Stimulated activated CD8-positive, alpha-beta memory T cell treated with anti-CD3 and anti-CD28 coated beads, Interleukin-4, amount 100 ng/mL, for 24 hours (primary cell): ENCODE measurements at regions not wholly inside any gene's neighbourhood (a gene's known extent, or its start where the extent isn't known, plus 50 kb on each side); places are given as distances from the start of the nearest gene placed in this dataset.

Experiments
- DNase-seq: peaks from one replicate; pipeline ENCODE4 v3.0.0-alpha.2; 2020; ENCODE audit warnings: low read depth

DNA sequence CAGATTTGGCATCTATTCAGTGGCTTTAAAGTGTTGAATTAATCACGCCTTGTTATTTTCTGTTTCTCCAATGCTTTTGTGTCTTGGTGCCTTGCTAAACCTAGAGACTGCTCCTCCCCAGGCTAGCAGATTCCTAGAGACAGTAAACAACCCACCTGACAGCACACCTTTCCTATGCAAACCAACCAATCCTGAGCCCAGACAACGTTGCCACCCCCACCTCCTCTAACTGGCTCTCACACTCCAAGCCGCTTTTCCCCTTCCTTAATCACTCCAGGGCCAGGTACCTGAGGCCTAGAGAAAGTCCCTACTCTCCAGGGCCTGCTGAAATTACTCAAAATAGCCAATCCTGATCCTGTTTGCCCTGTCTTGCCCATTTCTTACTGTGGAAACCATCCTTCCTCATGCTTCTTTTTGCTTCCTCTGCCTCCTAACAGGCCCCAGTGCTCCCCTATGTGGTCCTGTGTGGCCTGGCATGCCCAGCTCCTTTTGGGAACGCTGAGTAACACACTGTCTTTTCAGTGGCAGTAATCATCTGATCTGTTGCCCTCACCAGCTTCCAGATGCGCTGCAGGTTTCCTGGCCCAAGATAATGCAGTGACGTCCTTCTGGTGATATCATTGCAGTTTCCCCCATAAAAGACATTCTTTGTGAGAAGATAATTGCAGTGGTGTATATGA lies 53.4 kb downstream of the GAS1 start:
- DNase-seq, result no peak

DNA sequence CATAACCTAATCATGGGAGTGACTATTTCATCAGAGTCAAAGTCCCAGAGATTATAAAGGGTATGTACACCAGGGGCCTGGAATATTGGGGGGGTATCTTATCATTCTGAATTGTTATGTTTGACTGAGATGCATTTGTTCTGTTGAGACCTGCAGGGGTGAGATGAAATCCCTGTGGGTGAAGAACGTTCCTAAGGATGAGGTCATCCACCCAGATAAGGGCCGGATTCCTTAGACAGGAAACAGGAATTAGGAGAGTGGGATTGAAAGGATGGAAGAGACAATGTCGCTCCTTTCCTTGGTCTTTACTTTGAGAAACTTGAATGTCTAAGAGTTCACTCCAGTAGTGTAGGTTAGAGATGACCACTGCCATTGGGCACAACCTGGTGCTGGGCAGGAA lies 54.7 kb downstream of the GAS1 start:
- no peak for DNase-seq

DNA sequence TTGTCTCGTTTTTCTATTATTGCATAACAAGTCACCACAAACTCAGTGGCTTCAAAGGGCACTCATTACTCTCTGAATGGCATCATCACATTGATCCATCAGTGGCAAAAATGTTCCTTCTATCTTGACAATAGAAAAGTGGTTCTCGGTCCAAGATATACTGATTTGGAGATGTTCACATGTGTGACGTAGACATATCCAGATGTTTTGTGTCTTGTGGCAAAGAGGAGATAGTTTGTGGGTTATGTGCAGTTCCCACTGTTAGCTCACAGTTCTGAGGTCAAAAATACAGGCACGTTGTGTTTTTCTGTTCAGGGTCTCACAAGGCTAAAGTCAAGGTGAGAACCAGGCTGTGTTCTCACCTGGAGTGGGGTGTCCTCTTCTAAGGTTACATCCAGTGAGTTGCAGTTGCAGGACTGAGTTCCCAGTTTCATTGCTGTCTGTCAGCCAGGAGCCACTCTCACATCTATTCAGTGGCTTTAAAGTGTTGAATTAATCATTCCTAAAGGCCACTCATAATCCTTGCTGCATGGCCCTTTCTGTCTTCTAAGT lies 55.3 kb downstream of the GAS1 start:
- no peak for DNase-seq

DNA sequence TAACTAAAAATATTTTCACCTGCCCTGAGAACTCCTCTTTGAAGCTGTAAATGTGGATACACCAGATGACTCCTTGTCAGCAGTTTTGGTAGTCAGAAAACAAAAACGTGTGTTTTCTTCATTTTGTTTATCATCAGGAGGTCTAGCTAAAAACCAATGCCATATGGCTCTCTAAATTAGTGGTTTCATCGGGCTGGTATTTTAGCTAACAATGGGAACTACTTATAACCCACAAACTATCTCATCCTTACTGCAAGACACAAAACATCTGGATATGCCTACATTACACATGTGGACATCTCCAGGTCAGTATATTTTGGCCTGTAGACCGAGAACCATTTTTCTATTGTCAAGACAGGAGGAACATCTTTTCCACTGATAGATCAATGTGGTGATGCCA lies 56.2 kb downstream of the GAS1 start:
- DNase-seq, result no peak

DNA sequence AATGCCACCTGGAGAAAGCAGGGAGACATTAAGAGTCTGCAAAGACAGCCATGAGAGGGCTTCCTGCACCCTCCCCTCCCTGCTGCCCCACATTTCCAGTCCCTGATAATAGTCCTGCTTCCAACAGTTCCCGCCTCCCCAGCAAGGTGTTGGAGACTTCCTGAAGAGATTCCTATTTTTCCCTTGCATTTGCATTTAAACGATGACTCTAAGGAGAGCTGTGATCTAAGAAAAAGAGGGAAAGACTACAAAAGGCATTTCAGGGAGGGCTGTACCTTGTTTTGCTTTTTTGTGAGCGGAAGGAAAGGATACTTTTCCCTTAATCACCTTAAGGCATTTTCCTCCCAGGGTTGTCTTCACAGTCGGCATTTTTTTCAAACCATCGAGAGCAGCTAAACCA lies 62.1 kb downstream of the GAS1 start:
- DNase-seq, result no peak

DNA sequence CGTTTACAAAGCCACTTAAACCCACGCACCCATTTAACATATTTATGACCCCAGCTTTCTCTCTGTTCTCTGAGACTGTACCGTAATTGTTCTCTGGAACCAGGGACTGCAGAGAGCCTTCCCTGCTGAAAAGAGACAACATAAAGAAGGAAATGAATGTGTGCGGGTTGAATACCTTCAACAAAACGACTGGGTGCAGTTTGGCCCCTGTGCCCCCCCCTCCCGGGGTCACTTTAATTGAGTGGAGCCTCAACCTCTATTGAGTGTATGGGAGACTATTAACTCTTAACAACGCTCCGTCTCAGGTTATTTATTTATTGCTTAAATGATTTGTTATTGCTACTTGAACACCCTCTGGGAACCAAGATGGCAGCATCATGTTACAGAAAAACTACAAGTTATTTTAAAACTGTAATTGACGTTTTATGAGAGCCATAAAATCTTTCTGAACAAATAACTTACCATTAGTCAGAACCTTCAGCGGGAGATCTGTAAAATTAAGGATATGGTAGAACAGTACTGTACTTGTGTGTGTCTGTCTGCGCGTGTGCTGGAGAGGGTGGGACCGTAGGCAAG lies 70.6 kb downstream of the GAS1 start:
- no peak for DNase-seq

DNA sequence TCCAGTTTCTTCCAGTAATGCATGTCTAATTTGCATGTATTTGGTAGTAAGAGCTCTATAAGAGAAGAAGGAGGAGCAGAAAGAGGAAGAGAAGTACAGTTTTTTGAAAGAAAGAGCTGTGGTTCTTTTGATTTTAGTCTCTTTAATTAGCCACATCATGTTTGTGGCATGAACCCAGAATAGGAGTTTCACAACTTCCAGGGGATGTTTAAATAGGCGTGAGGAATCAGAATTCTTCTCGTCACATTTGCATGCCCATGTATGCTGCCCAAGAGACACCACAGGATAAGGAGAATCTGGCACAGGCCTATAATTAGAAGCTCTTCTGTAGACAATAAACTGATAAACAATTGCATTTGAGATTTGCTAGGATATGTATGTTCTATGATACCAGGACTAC lies 78.7 kb downstream of the GAS1 start:
- DNase-seq, result no peak

DNA sequence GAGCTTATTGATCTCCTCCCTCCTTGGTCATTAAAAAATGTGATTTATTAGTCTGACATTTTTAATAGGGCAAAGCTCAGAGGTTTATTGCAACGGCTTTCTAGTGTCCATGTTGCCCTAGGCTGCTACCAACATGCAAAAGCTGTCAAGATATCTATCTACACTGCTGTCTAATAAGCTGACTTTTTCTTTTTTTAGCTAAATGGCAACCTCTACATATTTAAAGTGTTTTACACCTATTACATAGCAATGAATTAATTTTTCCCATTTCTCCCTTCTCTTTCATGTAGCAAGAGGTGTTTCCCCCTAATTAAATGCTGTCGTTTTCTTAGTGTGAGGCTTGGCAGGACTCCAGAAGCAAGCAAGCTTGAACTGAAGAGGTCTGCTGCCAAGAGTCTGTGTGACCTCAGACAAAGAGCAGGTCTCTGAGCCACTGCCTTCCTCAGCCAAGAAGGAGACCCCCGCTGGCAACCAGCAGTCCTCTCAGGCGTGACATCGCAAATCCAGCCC lies 79.4 kb downstream of the GAS1 start:
- no peak for DNase-seq

DNA sequence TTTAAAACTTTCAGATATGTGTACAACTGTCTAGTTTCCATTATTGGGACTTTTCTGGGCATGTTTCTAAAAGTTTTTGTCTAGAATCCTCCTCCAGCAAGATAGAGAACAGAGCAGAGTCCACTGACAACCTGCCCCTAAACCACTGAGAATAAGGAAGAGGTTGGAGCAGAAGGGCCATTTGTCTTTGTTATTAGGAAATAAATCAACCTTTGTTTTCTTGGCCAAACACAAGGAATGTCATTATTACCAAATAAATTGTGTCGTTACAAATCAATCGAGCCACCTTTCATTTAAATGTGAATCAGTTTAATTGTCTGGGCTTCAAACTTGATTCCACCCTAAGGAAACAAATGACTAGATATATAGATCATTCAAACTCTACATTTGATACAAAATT lies 81.4 kb downstream of the GAS1 start:
- no peak for DNase-seq

DNA sequence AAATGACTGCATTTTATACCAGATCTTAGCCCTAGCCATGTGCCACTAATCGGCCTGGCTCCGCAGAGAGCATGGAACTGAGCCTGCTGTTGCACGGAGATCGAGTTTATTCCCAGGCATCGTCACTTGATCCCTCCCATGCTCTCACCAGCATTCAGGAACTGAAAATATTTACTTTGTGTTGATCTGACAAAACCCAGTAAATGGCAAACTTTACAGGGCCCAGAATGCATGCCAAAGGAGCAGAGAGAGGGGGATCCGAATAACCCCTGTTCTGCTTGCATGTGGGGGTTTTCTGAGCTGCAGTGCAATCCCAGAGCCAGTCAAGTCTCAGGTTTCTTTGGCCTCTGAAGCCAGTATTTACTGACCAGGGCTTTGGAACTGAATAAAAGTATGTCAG lies 87.3 kb downstream of the GAS1 start:
- DNase-seq, result no peak

DNA sequence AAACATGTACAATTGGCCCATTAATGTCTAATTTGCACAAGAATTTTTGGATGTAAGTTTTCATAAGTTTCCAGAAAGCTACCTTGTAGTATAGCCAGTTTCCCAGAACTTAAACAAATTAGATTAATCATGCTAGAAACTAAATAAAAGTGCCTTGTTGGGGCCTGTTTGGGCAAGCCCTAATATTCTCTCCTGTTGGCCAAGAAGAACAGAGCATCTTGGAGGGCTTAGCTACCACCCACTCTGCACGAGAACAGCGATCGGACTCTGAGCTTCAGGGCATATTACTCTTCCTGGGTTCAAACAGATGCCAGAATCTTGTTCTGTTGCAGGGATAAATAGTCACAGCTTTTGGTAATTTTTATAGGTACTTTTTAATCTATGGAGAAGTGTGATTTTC lies 88.2 kb downstream of the GAS1 start:
- DNase-seq, result no peak

DNA sequence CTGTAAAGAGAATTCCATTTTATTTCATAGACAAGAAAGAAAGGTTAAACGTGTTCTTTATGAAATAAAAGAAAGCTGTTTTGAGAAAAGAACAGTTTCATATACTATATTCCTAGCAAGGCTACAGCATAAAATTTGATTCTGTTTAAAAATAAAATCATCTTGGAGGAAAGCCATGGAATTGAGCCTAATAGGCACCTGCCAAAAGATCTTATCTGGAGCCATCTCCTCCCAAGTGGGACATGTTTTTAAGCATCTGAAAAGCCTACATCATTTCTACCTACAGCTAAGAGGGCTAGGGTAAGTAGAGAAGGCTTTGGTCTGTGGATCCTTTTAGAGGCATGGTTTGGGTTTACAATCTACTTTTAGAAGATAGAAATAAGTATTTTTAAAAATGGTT lies 89.3 kb downstream of the GAS1 start:
- DNase-seq, result no peak

DNA sequence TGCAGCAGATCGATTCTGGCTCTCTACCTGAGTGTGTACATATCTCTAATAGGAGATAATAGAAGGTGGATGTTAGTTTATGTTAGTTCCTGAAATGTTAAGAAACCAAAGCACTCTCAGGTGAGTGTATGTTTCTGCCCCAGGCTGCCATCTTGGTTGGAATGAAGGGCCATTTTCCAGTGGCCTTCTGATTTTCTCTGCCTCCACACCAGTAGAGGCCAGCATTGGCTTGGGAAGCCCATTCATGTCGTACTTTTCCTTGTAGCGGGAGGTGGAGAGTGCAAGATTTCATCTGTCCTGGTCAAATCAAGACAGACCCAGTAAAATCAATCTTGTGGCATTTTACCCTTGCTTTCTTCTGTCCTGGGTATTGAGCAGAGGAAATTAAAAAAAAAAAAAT lies 91.0 kb downstream of the GAS1 start:
- no peak for DNase-seq

DNA sequence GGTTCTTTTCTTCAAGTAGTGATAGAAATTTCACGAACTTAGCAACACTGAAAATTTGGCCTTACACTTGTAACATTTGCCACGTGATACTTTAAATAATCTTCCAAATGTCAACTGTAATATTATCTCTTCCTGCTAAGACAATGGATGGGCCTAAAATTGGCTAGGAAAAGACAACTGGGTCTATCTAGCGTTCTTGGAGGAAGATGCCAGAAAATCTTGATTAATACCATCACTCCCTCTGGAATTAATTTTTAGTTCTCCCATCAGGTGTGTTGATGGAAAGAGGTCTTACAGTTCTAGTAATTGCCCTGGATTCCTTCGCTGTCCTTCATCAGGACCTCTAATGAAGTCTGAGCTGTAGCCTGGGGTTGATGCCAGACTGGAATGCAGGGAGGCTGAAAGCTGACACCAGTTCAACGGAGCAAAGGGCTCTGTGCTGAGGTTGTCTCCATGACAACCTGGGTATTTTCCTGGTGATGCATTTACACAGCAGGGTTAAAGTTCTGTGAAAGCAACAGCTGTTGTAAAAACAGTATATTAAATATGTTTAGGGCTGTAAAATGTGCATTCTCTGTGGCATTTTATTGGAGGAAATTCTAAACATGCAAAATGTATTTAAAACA lies 92.3 kb downstream of the GAS1 start:
- DNase-seq, result no peak

DNA sequence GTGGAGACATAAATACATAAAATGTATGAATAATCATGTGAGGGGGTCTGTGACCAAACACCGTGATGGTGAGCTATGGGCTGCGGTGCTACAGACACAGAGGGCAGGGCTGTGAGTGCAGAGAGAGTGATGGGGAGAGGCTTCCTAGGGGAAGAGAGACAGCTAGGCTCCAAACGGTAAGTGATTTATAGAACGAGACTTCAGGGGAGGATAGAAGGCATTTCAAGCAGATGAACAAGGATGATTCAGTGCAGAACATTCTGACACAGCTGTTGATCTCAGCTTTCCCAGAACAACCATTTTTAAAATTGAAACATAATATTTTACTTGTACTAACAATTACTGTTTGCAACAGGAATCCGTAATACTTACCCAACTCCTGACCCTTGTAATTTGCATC lies 100.7 kb downstream of the GAS1 start:
- DNase-seq, result no peak

DNA sequence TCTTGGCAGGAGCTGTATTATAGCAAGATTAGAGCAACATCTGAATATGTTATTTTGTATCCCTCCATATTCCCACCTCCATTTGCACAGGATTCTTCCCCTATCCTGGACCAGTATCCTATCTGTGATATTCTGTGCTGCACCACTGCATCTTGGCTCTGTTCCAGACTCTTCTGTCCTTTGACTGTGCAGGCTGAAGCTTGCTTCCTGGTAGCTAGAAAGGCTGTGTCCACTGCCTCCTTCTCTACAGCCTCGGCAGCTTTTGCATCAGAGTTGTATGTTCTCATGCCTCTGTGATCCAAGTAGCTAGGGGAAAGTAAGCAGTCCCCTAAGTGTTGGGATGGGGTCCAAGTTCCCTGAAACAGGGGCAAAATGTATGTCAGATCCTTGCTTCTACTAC lies 104.1 kb downstream of the GAS1 start:
- DNase-seq, result no peak

DNA sequence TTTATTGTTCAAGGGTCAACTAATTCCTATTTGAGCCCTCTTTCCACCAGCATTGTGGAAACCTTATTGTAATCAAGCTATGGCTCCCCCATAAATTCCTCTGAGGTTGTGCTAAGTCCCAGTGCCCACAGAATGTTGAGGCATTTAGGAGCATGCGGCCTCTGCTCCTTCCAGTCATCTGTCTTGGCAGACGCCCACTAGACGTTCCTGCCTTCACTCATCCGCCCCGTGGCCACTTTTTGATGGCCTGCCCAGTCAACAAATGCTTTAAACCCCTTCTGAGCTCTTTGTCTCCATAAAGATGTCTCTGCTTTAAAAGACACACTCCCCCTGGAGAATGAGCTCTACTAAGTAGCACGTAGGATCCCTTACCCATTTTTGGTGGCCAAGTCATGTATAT lies 104.7 kb downstream of the GAS1 start:
- DNase-seq, result no peak

DNA sequence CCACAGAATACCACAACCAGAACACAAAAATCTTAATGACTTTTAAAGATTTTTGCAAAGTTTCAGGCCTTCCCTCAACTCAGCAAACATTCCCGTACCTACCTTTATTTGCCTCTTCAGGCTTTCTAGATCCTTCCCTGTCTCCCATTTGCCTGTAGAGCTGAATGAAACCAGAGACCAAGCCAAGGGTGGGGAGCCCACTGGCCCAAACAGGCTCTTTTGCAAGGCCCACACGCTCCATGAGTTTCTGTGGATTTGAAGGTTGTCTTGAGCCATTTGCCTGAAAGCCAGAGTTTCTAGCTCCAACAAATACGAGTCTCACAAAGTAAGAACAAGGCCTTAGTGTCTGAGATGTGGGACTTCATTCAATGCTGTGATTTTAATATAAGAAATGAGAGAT lies 107.8 kb downstream of the GAS1 start:
- DNase-seq, result no peak

DNA sequence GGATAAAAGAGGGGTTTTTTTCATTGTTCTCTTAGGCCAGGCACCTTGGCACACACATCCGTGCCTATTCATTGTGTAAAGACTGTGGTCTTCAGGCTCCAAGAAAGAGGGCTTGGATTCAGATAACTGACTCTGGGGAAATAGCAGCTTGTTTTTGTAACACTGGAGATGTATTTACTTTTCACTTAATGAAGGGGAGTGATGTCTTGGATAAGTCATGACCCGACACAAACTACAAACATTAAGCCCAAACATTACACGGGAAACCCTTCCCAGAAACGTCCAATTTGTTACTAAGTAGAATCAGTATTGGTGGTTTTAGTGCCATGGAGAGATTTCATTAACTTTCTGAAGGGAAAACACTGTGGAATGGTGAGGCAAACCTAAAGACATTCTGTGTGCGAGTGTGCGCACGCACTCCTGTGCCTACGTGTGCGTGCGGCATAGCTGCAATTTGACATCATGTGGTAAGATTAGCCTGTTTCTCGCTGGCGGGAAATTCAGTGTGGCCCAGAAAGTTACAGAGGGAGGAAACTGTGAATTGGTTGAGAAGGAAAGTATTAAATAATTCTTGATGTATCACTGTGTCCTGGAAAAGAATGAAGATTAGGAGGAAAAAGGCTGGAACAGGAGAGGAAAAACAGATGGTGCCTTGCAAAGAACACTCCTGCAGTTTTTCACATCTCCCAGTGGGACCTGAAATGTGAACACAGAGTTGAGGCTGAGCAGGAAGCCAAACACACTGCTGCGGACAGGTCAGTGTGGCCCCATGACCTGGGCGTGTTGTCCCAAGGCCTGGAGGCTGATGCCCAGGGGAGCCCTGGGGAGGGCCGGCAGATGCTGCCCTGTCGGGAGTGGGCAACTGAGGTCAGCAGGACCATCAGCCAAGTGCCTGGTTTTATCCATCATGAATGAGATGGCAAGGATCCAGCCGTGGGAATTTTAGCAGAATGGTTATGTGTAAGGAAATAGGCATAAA lies 108.5 kb downstream of the GAS1 start:
- DNase-seq, result no peak

DNA sequence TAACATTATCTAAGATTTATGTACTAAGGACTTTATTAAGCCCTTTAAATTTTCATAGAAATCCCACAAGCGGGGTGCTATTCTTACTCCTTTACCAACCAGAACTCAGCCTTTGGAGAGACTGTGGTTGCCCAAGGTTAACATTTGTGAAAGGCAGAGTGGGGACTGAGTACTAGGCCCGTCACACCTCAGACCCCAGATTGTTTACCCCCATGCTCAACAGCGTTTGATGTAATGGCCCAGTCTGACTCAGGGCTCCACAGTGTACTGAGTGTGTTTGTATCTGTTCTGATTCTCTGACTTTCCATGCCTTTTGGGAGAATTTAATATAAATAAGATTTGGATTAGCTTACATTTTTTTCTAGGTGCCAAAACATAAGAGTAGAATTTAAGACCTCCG lies 110.0 kb downstream of the GAS1 start:
- no peak for DNase-seq

DNA sequence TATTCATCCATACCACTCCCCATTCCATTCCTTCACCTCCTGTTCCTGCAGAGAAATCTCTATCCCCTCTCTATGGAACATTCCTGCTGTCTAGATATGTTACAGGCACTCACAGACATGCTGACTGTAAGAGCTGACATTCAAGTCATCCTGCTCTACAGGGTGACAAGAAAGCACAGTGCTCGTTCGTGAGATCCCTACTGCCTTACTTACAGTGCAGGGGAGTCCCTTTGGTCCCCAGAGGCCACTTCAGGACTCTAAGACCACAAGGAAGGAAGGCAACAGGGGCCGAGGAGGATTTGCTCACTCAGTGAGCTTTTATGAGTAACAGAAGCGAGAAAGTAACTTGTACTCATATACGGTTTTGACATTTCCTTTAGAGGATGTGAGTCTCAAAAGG lies 110.5 kb downstream of the GAS1 start:
- no peak for DNase-seq

DNA sequence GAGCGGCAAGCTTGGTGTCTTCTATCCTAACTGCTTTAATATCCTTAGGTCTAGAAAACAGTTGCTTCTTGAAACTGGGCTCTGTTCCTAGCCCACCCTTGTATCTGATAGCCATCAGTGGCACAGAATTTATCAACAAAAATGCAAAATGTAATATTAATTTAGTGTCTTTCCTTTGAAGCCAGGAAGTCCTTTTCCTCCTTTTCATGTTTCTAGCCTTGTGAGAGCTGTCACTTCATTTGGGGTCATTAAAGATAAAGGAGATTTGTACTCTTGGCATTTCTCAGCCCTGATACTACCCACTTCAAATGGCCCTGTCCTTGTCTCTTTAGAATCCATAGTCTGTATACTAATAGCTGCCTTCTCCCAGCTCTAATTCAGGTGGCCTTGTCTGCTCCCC lies 111.0 kb downstream of the GAS1 start:
- no peak for DNase-seq
